GM23338 (cell line): ENCODE measurements at regions not wholly inside any gene's neighbourhood (a gene's known extent, or its start where the extent isn't known, plus 50 kb on each side); places are given as distances from the start of the nearest gene placed in this dataset.

Experiments used
- ATAC-seq: fragments of 200-7000 bp; cut with Tn5 transposase; 3 replicates; pipeline ENCODE4 v1.9.1; 2020
- DNase-seq: peaks from one replicate; pipeline ENCODE4 v3.0.0-alpha.2; 2015; ENCODE audit warnings: low spot score
- H2AFZ ChIP-seq: fragments of 200-600 bp; sonication (generic); 2 replicates; pipeline ENCODE4 v1.8.0; 2016; ENCODE audit warnings: antibody characterized with exemption, mild to moderate bottlenecking, moderate library complexity
- H3F3A ChIP-seq: fragments of 200-600 bp; sonication (generic); replicated peaks from 2 replicates; pipeline ENCODE4 v1.8.0; 2017; ENCODE audit warnings: antibody characterized with exemption, mixed run types, low read depth
- H3K27ac ChIP-seq: fragments of 200-600 bp; sonication (generic); 2 replicates; pipeline ENCODE4 v1.6.1; 2016; ENCODE audit warnings: low read depth
- H3K27me3 ChIP-seq: fragments of 200-600 bp; sonication (generic); 2 replicates; pipeline ENCODE4 v1.8.0; 2016; ENCODE audit warnings: mild to moderate bottlenecking, mixed run types, moderate library complexity; ENCODE audit not compliant: insufficient read depth
- H3K36me3 ChIP-seq: fragments of 200-600 bp; sonication (generic); 2 replicates; pipeline ENCODE4 v1.8.0; 2016; ENCODE audit warnings: mild to moderate bottlenecking; ENCODE audit not compliant: insufficient read depth
- H3K4me1 ChIP-seq: fragments of 200-600 bp; sonication (generic); 2 replicates; pipeline ENCODE4 v1.8.0; 2016; ENCODE audit warnings: mild to moderate bottlenecking, moderate library complexity; ENCODE audit not compliant: insufficient read depth
- H3K4me2 ChIP-seq: fragments of 200-600 bp; sonication (generic); 2 replicates; pipeline ENCODE4 v1.7.1; 2017; ENCODE audit warnings: mixed run types
- H3K4me3 ChIP-seq: fragments of 200-600 bp; sonication (generic); 2 replicates; pipeline ENCODE4 v1.6.1; 2016; ENCODE audit warnings: mixed run types
- H3K79me2 ChIP-seq: fragments of 200-600 bp; sonication (generic); replicated peaks from 2 replicates; pipeline ENCODE4 v1.8.0; 2017; ENCODE audit warnings: mild to moderate bottlenecking; ENCODE audit not compliant: insufficient read depth
- H3K9me2 ChIP-seq: fragments of 200-600 bp; sonication (generic); 2 replicates; pipeline ENCODE4 v1.8.0; 2017; ENCODE audit not compliant: insufficient read depth
- H4K20me1 ChIP-seq: fragments of 200-600 bp; sonication (generic); replicated peaks from 2 replicates; pipeline ENCODE4 v1.8.0; 2017; ENCODE audit warnings: mild to moderate bottlenecking; ENCODE audit not compliant: insufficient read depth
- H3K27ac Mint-ChIP-seq: 2 replicates; pipeline ENCODE4 v1.8.0; 2020; ENCODE audit warnings: inconsistent platforms, mild to moderate bottlenecking, moderate library complexity, mixed read lengths
- H3K27me3 Mint-ChIP-seq: 3 replicates; pipeline ENCODE4 v1.8.0; 2022; ENCODE audit warnings: low read depth, mild to moderate bottlenecking, moderate library complexity, mixed read lengths, inconsistent platforms; ENCODE audit not compliant: insufficient read depth, poor library complexity
- H3K36me3 Mint-ChIP-seq: 3 replicates; pipeline ENCODE4 v1.8.0; 2021; ENCODE audit warnings: low read depth, mild to moderate bottlenecking, inconsistent platforms, moderate library complexity, mixed read lengths
- H3K4me1 Mint-ChIP-seq: 3 replicates; pipeline ENCODE4 v1.8.0; 2020; ENCODE audit warnings: mild to moderate bottlenecking, inconsistent platforms, mixed read lengths
- H3K4me3 Mint-ChIP-seq: 3 replicates; pipeline ENCODE4 v1.8.0; 2021; ENCODE audit warnings: moderate library complexity, mild to moderate bottlenecking, inconsistent platforms, mixed read lengths
- H3K9me3 Mint-ChIP-seq: 3 replicates; pipeline ENCODE4 v1.8.0; 2020; ENCODE audit warnings: moderate library complexity, mild to moderate bottlenecking, inconsistent platforms, mixed read lengths
- CREB1 ChIP-seq: fragments of 250-450 bp; sonication (Bioruptor Pico); IDR thresholded peaks from 2 replicates; pipeline ENCODE4 v1.5.0; 2020; ENCODE audit warnings: low read depth, mild to moderate bottlenecking, moderate library complexity
- EZH2 ChIP-seq: fragments of 200-600 bp; sonication (generic); IDR thresholded peaks from one replicate; pipeline ENCODE4 v1.8.0; 2017; ENCODE audit warnings: antibody characterized with exemption, mild to moderate bottlenecking, low read depth; ENCODE audit not compliant: unreplicated experiment
- EZH2phosphoT487 ChIP-seq: fragments of 200-600 bp; sonication (generic); IDR thresholded peaks from one replicate; pipeline ENCODE4 v1.8.1; 2018; ENCODE audit warnings: antibody characterized with exemption; ENCODE audit not compliant: unreplicated experiment
- JUNB ChIP-seq: IDR thresholded peaks from one replicate; pipeline ENCODE4 v1.6.1; 2016; ENCODE audit warnings: antibody characterized with exemption; ENCODE audit not compliant: unreplicated experiment
- NANOG ChIP-seq: IDR thresholded peaks from 2 replicates; pipeline ENCODE4 v1.6.1; 2016; ENCODE audit warnings: antibody characterized with exemption, borderline replicate concordance
- POLR2AphosphoS5 ChIP-seq: IDR thresholded peaks from 2 replicates; pipeline ENCODE4 v1.6.1; 2016; ENCODE audit warnings: antibody characterized with exemption, low read depth
- REST ChIP-seq: IDR thresholded peaks from one replicate; pipeline ENCODE4 v1.6.1; 2018; ENCODE audit warnings: antibody characterized with exemption; ENCODE audit not compliant: unreplicated experiment
- ZNF114 ChIP-seq: fragments of 250-450 bp; sonication (Bioruptor Pico); IDR thresholded peaks from 2 replicates; pipeline ENCODE4 v1.5.0; 2020; ENCODE audit warnings: mild to moderate bottlenecking, moderate library complexity
- ZNF462 ChIP-seq: fragments of 250-450 bp; sonication (Bioruptor Pico); IDR thresholded peaks from 2 replicates; pipeline ENCODE4 v1.5.0; 2020; ENCODE audit warnings: mild to moderate bottlenecking, moderate library complexity
- TF ChIP-seq, protein P1 (sequence below), 2 experiments: fragments of 200-600 bp in 1 of 2; sonication (generic) in 1 of 2; conservative IDR thresholded peaks; 2 replicates each; pipeline versions ENCODE4 v1.5.1 to v1.6.1; 2016 to 2017; ENCODE audit warnings: antibody characterized with exemption in 2 of 2, low read depth in 2 of 2, mild to moderate bottlenecking in 2 of 2, moderate library complexity in 1 of 2

DNA sequence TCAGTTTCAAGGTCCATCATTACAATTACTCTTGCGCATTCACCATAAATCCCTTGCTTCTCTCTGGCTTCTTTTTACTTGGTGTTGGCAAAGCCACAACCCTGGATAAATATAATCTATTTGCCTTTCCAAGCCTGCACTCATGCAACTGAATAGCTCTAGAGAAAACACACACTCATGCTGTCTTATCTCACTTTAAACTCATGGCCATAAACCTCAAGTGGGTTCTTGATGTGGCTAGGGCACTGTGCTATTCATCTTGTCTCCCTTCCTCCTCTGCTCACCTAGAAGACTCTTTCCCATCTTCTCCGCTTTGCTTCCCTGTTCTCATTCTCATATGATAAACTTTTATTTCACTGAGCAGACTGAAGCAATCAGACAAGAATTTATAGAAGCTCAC is 165.4 kb upstream of the MTPN start (continued):
- TF ChIP-seq JUNB: no peak
- TF ChIP-seq REST: no peak

GRCh38 chr7:136140469-136140868 is 163.3 kb upstream of the MTPN start:
- ATAC-seq: no peak
- no peaks in the 10 kb centered on the region for H3K27me3 ChIP-seq
- no peak for TF ChIP-seq JUNB
- no peak for TF ChIP-seq EZH2phosphoT487
- TF ChIP-seq CREB1 (CRISPR knock-in tag): no peak
- TF ChIP-seq NANOG: no peak
- TF ChIP-seq REST: no peak
- TF ChIP-seq POLR2AphosphoS5: no peak
- no peak for TF ChIP-seq EZH2
- TF ChIP-seq ZNF462: no peak
- TF ChIP-seq, protein P1, sequence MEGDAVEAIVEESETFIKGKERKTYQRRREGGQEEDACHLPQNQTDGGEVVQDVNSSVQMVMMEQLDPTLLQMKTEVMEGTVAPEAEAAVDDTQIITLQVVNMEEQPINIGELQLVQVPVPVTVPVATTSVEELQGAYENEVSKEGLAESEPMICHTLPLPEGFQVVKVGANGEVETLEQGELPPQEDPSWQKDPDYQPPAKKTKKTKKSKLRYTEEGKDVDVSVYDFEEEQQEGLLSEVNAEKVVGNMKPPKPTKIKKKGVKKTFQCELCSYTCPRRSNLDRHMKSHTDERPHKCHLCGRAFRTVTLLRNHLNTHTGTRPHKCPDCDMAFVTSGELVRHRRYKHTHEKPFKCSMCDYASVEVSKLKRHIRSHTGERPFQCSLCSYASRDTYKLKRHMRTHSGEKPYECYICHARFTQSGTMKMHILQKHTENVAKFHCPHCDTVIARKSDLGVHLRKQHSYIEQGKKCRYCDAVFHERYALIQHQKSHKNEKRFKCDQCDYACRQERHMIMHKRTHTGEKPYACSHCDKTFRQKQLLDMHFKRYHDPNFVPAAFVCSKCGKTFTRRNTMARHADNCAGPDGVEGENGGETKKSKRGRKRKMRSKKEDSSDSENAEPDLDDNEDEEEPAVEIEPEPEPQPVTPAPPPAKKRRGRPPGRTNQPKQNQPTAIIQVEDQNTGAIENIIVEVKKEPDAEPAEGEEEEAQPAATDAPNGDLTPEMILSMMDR (conservative IDR thresholded peaks at IDR 0.05; ENCODE audit: low read depth in 2 of 2): no peak
- TF ChIP-seq ZNF114: no peak
- peaks cover 7% of the 10 kb centered on the region; the same call in 2 of the 3 replicates for H3K4me1 Mint-ChIP-seq
- H3K27ac ChIP-seq: no peak overlapping the region
- H3K27ac Mint-ChIP-seq: no peak overlapping the region
- no peak overlapping the region for H3K4me2 ChIP-seq
- no peaks in the 10 kb centered on the region for H3K9me3 Mint-ChIP-seq
- peaks cover 12% of the 10 kb centered on the region; the same call in 1 of the 2 replicates for H3K4me1 ChIP-seq
- no peak for DNase-seq
- no peaks in the 10 kb centered on the region for H3K9me2 ChIP-seq
- H4K20me1 ChIP-seq: no peaks in the 10 kb centered on the region
- no peak overlapping the region for H2AFZ ChIP-seq
- no peak overlapping the region for H3K4me3 Mint-ChIP-seq
- no peaks in the 10 kb centered on the region for H3K36me3 Mint-ChIP-seq
- no peaks in the 10 kb centered on the region for H3K27me3 Mint-ChIP-seq
- no peaks in the 10 kb centered on the region for H3F3A ChIP-seq
- H3K36me3 ChIP-seq: no peaks in the 10 kb centered on the region
- H3K4me3 ChIP-seq: no peak overlapping the region
- no peaks in the 10 kb centered on the region for H3K79me2 ChIP-seq
